Cerebellar cortex (tissue), 1 donor: ENCODE measurements at regions not wholly inside any gene's neighbourhood (a gene's known extent, or its start where the extent isn't known, plus 50 kb on each side); places are given as distances from the start of the nearest gene placed in this dataset.
A peak's percentile ranks its signal among the peaks of the same experiment; 100 is the strongest.
"Not testable (repeated sequence)": the region's sequence is repeated elsewhere in the genome, so short reads cannot be mapped to it uniquely, and the experiment has no call there.

Source experiments
- DNase-seq: peaks from one replicate; pipeline ENCODE4 v3.0.0-alpha.2; 2015; ENCODE audit warnings: low spot score

DNA sequence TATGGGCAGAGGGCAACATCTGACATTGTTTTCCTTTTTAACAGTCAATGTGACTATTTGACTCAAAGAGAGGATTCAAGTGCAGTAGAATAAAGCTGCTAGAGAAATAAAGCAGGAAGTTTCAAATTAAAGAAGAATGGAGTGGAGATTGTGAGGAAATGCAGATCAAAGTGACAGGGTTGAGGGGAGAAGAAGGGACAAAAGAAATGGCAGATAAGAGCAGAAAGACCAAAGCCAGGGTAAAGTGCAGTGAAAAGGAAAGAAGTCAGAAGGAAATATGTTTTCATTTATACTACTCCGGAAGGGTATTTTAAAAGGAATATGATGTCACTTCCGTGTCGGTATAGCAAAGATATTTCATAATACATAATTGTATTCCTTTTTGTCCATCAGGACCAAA lies 297.5 kb upstream of the CRIM1 start:
- DNase-seq = no peak

DNA sequence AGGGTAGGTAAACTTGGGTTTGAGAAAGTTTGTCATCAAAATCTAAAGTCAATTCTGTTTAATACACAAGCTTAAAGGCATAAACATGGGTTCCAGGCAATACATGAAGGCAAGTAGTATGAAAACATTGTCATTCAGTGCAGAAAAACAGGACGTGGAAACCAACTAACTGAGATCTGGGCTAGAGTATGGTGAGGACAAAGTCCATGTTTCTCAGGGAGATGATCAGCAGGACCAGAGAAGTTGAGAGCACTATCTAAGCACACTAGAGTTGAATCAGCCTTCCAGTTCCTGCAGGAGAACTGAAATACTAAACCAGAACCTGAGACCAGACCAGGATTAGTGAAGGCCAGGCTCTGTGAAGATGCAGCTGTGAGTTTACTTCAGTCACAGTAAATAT lies 302.8 kb upstream of the CRIM1 start:
- DNase-seq = no peak

DNA sequence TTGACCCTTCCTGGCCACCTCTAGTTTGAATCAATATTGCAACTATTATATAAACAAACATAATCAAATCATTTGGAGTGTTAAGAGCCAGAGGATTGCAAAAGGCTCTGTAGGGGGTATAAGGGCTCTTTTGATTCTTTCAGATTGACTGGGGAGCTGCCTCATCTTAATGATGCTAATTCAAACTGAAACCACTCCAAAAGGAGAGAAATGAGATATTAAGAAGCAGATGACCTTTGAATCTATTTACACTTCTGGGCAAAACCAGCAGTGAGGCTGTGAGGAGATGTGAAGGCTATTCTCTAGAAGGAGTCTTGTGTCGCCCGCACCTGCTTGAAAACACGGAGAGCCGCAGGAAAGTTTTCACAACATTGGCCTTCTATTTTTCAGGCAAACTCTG lies 311.2 kb upstream of the CRIM1 start:
- no peak for DNase-seq

DNA sequence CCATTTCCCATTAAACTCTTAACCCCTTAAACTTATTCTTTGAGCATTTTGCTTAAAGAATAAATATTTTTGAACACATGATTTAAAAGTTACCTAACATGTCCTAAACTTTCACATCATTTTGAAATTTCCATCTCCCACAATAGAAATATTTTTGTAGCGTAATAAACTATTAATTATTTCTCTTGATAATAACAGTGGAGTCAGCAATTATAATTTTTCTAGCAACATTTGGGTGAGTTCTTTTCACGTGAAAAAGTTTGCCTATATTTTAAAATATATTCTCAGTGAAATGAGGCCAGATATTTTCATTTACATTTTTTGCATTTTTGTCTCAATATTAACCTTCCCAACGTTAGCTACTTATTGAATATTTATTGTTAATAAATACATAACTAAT lies 320.4 kb upstream of the CRIM1 start:
- no peak for DNase-seq

DNA sequence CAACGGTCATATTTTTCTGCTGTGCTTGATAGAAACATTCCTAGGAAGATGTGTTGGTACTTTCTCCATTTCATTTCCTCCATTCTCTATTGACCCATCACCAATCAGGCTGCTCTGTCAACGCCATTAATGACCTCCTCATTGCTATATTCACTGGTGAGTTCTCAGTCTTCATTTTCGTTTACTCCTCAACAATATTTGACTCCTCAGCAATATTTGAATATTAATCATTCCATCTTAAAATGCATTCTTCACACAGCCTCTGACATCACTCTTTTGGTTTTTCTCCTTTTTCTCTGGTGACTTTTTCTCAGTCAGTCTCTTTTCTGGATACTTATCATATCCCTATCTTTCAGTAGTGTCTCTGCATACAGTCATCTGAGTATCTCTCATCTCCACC lies 323.5 kb upstream of the CRIM1 start:
- no peak for DNase-seq

DNA sequence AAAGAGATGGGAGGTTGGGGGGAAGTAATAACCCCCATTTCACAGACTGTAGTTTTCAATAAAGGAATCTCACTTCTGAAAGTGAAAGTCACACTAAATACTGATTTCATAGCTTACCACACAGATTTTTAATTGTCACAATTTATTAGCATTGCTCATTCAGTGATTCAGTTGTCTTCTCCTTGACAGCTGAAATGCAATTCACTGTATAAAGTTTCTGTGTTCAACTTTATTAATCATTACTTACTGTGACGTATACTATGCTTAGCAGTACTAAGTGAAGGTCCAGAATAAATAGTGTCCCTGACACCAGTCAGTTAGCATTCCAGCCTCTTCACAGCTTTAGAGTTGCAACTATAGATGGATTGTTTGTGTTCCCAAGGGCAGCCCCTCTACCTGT lies 324.1 kb upstream of the CRIM1 start:
- no peak for DNase-seq

DNA sequence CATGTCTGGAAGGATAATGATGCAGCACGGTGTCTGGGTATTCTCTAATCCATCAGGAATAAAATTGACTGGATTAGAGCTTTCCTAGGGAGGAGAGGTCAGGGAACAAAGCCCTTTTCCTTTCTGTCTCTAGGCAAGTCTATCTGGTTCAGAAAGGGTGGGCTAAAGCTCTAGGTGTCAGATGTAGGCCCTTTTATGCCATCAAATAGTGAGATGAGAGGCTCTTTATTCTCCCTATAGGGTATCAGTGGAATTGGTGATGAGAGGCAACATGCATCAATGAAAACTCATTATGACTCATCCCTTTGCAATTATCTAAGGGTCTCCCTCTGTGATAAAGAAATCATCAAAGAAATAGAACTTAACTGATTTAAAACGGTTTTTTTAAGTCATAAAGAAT lies 328.0 kb upstream of the CRIM1 start:
- DNase-seq = no peak

DNA sequence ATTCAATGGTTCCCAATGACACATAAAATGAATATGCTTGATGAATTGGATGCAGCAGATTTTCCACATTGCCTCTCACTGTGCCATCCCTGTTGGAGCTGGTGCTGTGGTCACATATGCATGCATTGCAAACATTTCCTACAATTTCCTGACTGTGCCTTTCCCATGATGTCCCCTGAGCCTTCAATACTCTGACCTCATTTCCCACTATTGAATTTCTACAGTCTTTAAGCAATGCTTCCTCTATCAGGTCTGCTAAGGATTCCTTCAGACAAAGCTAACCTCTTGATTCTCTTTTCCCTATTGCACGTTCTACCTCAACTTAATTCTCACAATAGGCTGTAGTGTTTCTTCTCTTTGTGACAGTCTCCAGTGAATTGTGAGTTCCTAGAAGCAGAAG lies 342.5 kb upstream of the CRIM1 start:
- DNase-seq = no peak

DNA sequence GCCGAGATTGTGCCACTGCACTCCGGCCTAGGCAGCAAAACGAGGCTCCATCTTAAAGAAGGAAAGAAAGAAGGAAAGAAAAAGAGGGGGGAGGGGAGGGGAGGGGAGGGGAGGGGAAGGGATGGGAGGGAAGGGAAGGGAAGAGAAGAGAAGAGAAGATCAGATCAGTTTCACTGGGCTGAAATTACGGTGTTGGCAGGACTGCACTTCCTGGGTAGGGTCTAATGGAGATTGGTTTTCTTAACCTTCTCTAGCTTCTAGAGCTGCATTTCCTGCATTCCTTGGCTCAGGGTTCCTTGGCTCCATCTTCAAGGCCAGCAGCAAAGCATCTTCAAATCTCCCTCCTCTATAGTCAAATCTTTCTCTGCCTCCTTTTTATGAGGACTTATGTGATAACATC lies 349.1 kb upstream of the CRIM1 start:
- DNase-seq = no peak

DNA sequence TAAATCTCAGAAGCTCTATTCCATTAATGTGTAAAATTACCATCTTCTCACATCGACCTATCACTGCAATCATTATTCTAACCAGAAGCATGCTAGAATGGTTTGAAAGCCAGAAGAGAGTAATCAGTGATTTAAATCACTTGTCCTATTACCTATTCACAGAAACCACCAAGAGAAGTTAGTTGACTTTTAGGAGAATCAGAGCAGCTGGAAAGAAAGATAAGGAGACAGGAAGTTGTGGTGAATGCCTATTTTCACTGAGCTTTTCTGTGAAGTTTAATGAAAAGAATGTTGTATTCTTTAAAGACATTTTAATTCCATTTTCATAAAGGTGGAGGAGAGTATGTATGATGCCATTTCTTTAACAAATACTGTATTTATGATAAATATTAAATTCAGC lies 352.6 kb upstream of the CRIM1 start:
- DNase-seq = no peak

DNA sequence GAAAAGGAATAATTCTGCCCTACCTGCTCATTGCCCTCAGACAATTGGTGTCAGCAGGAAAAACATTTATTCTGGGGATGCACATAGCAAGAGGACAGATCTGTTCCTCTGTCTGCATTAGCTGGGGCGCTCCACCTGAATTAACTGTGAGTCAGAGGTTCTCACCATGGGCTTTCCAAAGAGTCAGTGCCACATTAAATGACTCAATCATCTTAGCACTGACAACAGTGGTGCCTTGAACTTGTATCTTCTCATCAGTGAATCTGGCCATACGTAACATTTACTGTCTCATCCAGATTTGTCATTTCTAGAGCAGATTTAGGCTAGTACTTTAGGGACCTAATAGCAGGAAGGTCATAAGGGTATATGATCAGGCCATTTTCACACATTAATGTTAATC lies 358.1 kb upstream of the CRIM1 start:
- DNase-seq = no peak

DNA sequence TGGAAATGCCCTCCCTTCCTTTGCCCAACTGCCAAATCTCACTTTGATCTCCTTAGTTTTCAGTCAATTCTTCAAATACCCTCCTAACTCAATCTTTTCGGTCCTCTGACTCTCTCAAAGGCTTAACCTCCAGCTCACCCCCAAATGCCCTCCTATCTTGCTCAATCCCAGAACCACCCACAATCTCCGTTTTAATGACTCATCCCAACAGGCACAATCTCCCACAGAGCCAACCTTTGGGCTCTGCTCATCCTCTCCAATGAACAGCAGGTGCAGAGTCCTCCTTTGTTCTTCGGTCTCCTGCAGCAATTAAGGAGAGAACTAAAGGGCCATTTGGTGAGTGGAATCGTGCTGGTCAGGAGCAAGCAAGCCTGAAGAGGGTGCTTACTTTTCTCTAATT lies 366.1 kb upstream of the CRIM1 start:
- DNase-seq = no peak

DNA sequence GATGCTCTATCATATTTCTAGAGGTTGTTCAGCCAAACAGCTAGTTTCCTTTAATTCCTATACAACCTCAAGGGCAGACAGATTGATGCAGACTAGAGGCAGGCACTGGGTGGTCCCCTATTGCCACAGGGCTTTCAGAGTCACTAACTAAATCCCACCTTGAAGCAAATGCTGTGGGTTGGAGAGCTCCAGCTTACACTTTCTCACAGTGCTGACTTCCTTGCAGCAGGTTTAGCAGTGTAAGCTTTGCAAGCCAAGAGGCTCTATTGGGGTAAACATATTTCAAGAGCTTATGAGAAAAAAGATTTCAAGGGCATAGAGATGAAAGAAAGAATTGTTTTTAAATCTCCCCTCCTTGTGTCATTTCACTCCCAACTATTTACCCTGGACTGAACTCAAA lies 366.5 kb upstream of the CRIM1 start:
- DNase-seq = no peak

DNA sequence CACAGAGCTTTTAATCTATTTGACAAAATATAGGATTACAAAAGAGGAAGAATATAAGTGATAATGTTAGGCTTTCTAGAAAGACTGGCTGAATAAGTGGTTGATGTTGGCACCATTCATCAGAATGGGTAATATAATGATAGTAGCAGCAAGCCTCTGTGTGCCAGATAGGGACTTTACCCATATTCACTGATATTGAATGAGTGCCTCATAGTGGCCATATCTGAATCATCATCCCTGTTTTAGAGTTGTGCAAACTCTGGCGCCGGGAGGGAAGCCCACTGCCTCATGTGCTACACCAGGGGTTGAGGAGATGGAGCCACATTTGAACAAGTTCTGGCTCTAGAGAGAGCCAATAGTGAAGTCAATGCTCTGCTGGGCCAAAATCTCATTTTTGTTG lies 368.7 kb upstream of the CRIM1 start:
- DNase-seq = no peak

DNA sequence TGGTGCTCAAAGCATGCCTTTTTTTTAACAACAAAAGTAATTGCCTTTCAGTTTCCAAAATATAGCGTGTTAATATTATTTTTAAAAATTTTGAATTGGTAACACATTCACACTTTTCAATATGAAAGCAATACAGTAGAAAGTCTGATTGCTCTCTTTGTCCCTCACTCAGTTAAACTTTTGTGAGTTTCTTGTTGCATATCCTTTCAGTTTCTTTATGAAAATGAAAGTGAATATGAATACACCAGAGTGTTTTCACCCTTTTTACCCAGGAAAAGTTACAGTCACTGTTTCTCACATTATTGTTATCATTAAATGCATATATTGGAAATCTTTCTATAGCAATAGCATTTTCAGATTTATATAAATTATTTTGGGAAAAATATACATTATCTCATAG lies 377.4 kb upstream of the CRIM1 start:
- DNase-seq = no peak

DNA sequence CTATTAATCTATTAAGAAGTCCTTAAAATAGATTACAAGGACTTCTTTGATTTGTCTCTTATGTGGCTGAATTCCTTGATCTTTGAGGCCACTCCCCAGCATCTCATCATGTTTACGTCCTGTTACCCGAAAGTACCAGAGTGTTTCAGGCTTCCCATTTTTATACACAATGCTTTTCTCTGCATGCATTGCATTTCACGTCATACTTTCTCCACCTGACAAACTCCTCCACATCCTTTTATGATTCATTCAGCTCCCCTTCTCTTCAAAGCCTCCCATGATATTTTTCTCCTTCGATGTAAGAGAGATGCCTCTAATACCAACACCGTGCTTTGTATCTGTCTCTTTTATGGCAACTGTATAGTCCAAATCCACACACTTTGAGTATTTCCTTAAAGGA lies 379.0 kb upstream of the CRIM1 start:
- no peak for DNase-seq

DNA sequence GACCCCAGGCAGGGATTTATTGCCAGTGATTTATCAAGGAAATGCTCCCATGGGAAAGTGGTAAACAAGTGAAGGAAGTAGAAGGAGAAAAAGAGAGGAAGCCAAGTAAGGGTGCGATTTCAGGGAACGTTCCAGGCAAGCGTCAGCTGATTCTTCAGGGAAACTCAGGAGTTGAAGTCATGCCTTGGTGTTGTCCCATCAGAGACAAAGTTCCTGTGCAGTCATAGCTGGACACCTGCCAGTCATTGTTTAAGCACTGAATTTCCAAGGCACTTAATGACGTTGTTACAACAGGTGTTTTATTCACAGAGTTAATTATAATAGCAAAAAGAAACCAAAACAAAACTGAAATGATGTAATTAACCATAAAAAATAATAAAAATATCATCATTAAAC lies 381.8 kb upstream of the CRIM1 start:
- DNase-seq = no peak

DNA sequence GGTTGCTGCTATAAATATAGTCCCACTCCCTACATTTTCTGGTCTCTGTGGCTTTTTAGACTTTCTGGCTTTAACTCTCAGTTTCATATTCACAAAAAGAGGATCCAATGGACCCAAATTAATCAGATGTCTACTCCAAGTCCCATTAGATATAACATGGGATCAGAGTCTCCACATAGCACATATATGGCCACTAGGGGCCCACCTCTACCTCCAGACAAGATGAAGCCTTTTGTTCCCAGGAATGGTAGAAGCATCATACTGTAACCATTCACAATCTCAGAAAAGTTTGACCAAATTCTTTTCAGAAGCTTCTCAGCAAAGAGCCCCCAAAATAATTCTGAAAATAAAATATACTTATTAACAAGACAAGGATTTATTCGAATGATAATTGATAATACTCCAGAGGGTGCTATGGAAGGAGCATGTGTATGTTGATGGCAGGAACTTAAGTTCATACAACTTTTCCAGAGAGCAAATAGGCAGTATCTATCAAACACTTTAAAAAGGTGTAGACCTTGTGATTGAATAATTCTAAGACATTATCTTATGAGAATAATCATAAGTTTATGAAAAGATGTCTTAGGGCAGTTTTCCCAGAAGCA lies 382.3 kb upstream of the CRIM1 start:
- DNase-seq = peak; percentile 23

DNA sequence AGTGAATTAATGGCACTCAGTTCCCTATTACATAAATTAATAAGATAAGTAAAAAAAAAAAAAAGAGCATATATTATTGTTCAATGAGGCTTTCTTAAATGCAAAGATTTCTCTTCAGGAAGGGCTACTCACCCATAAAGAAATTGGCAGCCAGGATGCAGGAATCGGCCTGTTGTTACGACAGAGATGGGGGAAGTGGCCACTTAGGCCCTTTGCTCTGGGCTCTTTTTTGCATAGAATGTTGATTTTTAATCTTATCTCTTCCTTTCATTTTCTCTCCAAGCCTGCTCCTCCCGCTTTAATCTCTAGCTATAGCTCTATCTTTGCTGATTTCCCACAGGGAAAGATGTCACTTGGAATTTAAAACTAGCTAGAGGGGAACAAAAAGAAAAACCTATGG lies 391.8 kb upstream of the CRIM1 start:
- no peak for DNase-seq

DNA sequence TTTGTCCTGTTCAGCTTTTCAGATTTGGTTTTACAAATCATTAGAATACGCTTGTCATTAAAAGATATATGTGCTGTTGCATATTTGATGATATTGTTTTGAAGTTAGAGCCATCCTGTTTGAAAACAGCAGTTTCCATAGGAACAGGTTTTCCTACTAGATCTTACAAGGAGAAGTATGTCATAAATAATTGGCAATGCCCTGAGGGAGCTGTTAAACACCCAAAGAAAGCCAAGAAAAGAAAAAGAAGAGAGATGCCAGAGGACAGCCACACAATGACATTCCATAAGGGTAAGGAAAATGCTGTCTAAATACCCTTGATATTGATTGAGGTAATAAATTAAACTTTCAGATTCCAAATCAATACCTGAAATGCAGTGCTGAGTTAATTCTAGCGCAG lies 392.2 kb upstream of the CRIM1 start:
- DNase-seq = no peak

DNA sequence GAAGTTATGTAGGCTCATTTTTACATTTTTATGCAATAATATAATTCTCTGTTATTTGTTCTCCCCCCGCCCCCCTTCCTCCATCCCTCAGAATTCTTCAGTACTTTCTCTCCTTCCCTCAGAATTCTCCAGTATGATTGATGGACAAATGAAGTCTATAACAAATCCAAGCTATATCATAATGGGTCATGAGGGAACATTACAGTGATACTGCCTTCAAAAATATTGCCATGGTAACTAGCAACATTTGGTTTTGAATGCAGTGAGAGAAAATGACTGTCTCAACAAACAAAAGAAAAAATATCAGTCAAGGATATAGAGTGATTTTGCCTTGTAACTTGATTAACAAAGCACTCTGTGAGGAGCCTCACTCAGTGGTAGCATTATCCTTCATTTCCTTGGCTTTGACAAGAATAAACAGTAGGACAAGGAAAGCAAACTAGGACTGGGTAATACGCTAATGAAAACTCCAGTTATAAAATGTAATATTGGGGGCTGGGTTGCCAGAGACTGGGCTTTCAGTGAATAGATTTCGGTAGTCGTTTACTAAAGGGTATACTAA lies 392.9 kb upstream of the CRIM1 start:
- no peak for DNase-seq

DNA sequence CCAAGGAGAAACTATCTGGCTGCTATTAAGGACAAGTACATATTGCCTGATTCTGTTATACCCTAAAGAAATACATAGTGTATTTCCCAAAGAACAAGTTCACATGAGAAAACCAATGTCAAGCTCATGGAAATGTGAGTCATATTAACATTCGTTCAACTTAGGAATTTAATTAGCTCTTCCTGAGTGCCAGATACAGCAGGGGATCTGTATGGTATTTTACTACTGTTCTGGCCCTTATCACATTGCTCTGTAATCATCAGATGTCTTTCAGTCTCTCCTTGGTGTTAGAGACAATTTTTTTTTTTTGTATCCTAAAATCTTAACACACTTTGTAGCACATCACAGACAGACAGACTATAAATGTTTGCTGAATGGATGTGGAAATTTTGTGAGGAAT lies 395.0 kb upstream of the CRIM1 start:
- no peak for DNase-seq

DNA sequence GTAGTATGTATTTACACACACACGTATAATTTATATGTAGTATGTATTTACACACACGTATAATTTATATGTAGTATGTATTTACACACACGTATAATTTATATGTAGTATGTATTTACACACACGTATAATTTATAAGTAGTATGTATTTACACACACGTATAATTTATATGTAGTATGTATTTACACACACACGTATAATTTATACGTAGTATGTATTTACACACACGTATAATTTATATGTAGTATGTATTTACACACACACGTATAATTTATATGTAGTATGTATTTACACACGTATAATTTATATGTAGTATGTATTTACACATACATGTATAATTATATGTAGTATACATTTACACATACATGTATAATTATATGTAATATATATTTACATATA lies 398.5 kb upstream of the CRIM1 start:
- not testable (repeated sequence) for DNase-seq

DNA sequence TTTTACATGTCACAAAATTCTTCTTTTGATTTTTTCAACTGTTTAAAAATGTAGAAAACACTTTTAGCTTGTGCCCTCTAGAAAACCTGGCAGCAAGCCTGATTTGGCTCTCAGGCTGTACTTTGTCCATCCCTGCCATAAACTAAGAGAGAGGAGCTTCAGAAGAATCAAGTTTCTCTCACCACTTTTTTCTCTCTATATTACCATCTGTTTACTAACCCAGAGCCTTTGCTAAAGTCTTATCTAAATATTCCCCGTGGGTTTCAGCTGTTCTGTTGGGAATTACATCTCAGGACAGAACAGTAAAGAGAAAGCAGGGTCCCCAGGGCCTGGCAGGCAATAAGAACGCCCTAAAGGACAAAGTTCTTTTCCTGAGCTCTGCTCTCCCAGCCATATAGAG lies 409.1 kb upstream of the CRIM1 start:
- DNase-seq = no peak

DNA sequence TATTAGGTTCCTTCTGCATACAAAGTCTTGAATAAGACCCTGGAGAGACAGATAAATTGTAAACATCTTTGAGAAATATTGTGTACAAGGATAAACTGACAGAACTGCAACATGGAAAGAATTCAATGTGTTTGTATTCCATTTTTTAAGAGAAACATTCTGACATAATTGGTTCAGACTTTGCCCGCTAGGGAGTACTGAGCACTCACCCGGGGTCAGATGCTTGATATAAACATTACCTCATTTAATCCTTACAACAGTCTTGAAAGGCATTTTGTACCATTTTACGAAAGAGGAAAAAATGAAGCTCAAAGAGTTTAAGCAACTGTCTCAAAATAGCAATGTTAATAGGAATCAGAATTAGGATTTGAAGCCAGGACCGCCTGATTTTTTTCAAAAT lies 416.7 kb upstream of the CRIM1 start:
- DNase-seq = no peak
